HFF-Myc (cell line): ENCODE measurements at regions not wholly inside any gene's neighbourhood (a gene's known extent, or its start where the extent isn't known, plus 50 kb on each side); places are given as distances from the start of the nearest gene placed in this dataset.

ENCODE experiments used
- DNase-seq: peaks from one replicate; pipeline ENCODE4 v3.0.0-alpha.2; 2011; ENCODE audit warnings: low read depth; ENCODE audit errors: extremely low read depth
- H3K4me3 ChIP-seq: replicated peaks from 2 replicates; pipeline ENCODE4 v1.5.1; 2011; ENCODE audit warnings: low read depth, mild to moderate bottlenecking, control low read depth, low read length
- TF ChIP-seq, protein P1 (sequence below): IDR thresholded peaks from 2 replicates; pipeline ENCODE4 v1.5.1; 2012; ENCODE audit warnings: mild to moderate bottlenecking, low read depth, low read length, control low read depth; ENCODE audit errors: missing control alignments

DNA sequence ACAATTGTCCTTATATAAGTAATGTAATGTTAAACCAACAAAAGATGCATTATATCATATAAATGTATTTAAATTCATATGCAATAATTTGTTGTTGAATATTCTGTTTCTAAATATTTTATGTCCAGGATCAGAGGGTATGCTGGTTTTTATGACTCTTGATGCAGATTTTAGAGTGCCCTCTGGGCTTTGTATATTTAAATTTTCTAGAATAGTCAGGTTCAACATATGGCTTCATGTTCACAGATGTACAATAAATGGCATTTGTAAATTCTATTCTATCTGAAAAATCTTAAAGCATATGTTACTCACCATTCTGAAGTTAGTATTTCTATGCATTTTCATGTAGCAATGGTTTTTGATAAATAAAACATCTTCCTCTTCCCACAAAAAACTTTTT is 1555.4 kb downstream of the PCDH18 start:
- no peak for DNase-seq
- TF ChIP-seq, protein P1, sequence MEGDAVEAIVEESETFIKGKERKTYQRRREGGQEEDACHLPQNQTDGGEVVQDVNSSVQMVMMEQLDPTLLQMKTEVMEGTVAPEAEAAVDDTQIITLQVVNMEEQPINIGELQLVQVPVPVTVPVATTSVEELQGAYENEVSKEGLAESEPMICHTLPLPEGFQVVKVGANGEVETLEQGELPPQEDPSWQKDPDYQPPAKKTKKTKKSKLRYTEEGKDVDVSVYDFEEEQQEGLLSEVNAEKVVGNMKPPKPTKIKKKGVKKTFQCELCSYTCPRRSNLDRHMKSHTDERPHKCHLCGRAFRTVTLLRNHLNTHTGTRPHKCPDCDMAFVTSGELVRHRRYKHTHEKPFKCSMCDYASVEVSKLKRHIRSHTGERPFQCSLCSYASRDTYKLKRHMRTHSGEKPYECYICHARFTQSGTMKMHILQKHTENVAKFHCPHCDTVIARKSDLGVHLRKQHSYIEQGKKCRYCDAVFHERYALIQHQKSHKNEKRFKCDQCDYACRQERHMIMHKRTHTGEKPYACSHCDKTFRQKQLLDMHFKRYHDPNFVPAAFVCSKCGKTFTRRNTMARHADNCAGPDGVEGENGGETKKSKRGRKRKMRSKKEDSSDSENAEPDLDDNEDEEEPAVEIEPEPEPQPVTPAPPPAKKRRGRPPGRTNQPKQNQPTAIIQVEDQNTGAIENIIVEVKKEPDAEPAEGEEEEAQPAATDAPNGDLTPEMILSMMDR: no peak
- no peak overlapping the region for H3K4me3 ChIP-seq

DNA sequence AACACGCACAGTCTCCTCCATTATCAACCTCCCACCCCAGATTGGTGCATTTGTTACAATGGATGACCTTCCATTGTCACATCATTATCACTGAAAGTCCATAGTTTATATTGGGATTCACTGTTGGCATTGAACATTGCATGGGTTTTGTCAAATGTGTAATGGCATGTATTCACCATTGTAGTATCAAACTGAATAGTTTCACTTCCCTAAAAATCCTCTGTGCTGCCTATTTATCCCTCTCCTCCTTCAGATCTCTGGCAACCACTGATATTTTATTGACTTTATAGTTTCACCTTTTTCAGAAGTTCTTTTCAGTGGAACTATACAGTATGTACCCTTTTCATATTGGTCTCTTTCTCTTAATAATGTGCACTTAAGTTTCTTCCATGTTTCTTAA is 1565.4 kb downstream of the PCDH18 start:
- DNase-seq: no peak
- no peak overlapping the region for H3K4me3 ChIP-seq
- TF ChIP-seq, protein P1: no peak

DNA sequence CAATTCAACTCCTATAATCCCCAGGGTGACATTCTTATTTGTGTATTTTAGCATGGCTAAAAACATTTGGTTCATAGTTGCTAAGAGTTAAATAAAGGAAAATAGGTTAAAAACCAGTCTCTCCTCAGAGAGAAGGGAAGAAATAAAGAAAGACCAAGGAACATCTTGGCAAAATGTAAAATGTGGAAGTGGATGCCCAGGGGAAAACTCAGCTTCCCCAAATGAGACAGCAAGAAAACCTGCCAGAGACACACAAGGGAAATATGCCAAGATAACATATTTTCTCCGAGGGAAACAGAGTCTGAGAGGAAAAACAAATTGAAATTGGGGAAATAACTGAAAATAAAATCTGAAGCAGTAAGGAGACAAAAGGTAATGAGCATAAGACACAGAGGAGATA is 1569.3 kb downstream of the PCDH18 start:
- TF ChIP-seq, protein P1: no peak
- DNase-seq: no peak
- H3K4me3 ChIP-seq: no peak overlapping the region

DNA sequence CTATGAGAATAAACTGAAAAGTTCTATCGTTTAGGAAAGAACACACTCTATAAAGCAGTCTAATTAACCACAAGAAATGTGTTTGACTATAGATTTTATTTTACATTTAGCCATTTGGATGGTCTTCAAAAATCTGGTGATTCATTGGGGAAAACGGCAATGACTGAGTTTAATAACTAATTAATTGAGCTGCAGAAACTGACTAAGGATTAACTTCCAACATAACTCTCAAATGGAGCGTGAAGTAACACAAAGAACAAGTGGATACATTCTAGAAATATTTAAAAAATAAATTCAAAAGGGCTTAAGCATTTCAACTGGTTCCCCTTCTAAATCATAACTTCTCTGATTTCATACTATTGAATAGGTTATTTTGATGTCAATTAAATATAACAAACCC is 1582.4 kb downstream of the PCDH18 start:
- TF ChIP-seq, protein P1: no peak
- DNase-seq: no peak
- no peak overlapping the region for H3K4me3 ChIP-seq

DNA sequence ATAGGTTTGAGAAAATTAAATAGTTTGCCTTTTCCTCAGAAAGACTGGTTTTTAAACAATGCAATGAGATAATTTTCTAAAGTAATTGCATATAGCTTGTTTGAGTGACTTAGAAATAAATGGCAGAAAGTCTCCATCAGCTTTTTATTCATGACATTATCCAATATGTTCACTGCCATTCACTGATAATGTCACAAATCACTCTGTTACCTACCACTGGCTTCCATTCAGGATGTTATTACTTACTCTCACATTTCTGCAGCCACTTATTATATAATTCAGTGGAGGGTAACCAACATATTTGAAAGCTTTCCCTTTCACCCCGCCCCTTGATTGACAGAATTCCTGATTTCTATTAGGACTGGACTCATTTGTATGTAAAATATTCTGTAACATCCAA is 1583.5 kb downstream of the PCDH18 start:
- DNase-seq: no peak
- H3K4me3 ChIP-seq: no peak overlapping the region
- TF ChIP-seq, protein P1: no peak

DNA sequence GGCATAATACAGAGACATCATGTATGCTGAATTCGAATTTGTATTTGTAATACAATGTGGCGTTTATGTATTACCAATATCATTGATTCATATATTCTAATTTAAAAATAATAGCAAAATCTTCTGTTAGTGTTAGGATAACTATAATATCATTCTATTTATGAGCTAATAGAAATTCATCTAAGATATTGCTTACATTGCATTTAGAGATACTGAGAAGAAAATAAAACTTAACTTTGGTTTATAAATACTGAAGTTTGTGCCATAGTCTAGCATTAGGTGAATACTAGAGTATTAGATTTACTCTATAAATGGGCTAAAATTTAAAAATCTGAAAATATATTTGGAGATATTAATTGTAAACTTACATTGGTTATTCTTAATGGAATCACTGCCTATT is 1590.6 kb downstream of the PCDH18 start:
- no peak overlapping the region for H3K4me3 ChIP-seq
- DNase-seq: no peak
- TF ChIP-seq, protein P1: no peak

DNA sequence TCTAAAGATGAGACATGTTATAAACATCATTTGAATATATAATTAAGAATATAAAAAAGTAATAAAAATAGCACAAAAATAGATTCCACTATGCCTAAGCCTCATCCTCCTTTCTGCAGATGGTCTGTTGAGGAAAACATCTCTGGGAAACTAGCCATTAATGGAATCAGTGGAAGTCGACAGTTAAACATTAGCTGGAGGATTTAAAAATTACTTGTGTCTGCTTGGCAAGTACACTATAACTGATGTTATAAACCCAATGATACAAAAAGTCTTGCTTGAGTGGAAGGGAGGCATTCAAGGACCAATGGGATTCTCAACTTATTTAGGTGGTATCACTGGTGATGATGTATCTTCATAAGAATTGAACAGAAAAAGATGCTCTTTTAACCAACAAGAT is 1598.3 kb downstream of the PCDH18 start:
- TF ChIP-seq, protein P1: no peak
- no peak overlapping the region for H3K4me3 ChIP-seq
- DNase-seq: no peak
